ENCODE measurements at regions not wholly inside any gene's neighbourhood (a gene's known extent, or its start where the extent isn't known, plus 50 kb on each side); places are given as distances from the start of the nearest gene placed in this dataset.
"Not testable (repeated sequence)": the region's sequence is repeated elsewhere in the genome, so short reads cannot be mapped to it uniquely, and the experiment has no call there.

GRCh38 chr5:15338546-15338945 is 161.4 kb upstream of the FBXL7 start:
- DNase-seq (ENCODE audit: low read depth in 2 of 2), result no peak

GRCh38 chr5:15334551-15335266 is 165.3 kb upstream of the FBXL7 start:
- DNase-seq (ENCODE audit: low read depth in 2 of 2), result no peak

- no peak for DNase-seq (ENCODE audit: low read depth in 2 of 2)
Measured at GRCh38 chr5:15333091-15333490, 166.9 kb upstream of the FBXL7 start.

- no peak for DNase-seq (ENCODE audit: low read depth in 2 of 2)
Measured at GRCh38 chr5:15326932-15327331, 173.0 kb upstream of the FBXL7 start.

GRCh38 chr5:15326471-15326870 is 173.5 kb upstream of the FBXL7 start:
- DNase-seq (ENCODE audit: low read depth in 2 of 2), result no peak

- no peak for DNase-seq (ENCODE audit: low read depth in 2 of 2)
Measured at GRCh38 chr5:15322421-15322820, 177.6 kb upstream of the FBXL7 start.

GRCh38 chr5:15321776-15322175 is 178.2 kb upstream of the FBXL7 start:
- DNase-seq (ENCODE audit: low read depth in 2 of 2), result no peak

GRCh38 chr5:15320871-15321270 is 179.1 kb upstream of the FBXL7 start:
- no peak for DNase-seq (ENCODE audit: low read depth in 2 of 2)

GRCh38 chr5:15304914-15305834 is 194.8 kb upstream of the FBXL7 start:
- DNase-seq (ENCODE audit: low read depth in 2 of 2), result no peak

GRCh38 chr5:15304066-15304731 is 195.8 kb upstream of the FBXL7 start:
- DNase-seq (ENCODE audit: low read depth in 2 of 2), result no peak

- DNase-seq (ENCODE audit: low read depth in 2 of 2), result no peak
Measured at GRCh38 chr5:15300141-15300540, 199.8 kb upstream of the FBXL7 start.

- no peak for DNase-seq (ENCODE audit: low read depth in 2 of 2)
Measured at GRCh38 chr5:15290953-15291352, 209.0 kb upstream of the FBXL7 start.

GRCh38 chr5:15286650-15287049 is 213.3 kb upstream of the FBXL7 start:
- DNase-seq (ENCODE audit: low read depth in 2 of 2), result no peak

- DNase-seq (ENCODE audit: low read depth in 2 of 2), result no peak
Measured at GRCh38 chr5:15285901-15286583, 213.9 kb upstream of the FBXL7 start.

- DNase-seq (ENCODE audit: low read depth in 2 of 2), result no peak
Measured at GRCh38 chr5:15284706-15285105, 215.3 kb upstream of the FBXL7 start.

- DNase-seq (ENCODE audit: low read depth in 2 of 2), result no peak
Measured at GRCh38 chr5:15283076-15283475, 216.9 kb upstream of the FBXL7 start.

- DNase-seq (ENCODE audit: low read depth in 2 of 2), result no peak
Measured at GRCh38 chr5:15282611-15283010, 217.4 kb upstream of the FBXL7 start.

GRCh38 chr5:15271596-15271995 is 228.4 kb upstream of the FBXL7 start:
- not testable (repeated sequence) for DNase-seq (ENCODE audit: low read depth in 2 of 2)

- DNase-seq (ENCODE audit: low read depth in 2 of 2), result no peak
Measured at GRCh38 chr5:15267966-15268365, 232.0 kb upstream of the FBXL7 start.

GRCh38 chr5:15266841-15267240 is 233.1 kb upstream of the FBXL7 start:
- no peak for DNase-seq (ENCODE audit: low read depth in 2 of 2)

- DNase-seq (ENCODE audit: low read depth in 2 of 2), result no peak
Measured at GRCh38 chr5:15266229-15266628, 233.8 kb upstream of the FBXL7 start.

GRCh38 chr5:15263942-15264341 is 236.0 kb upstream of the FBXL7 start:
- DNase-seq (ENCODE audit: low read depth in 2 of 2), result no peak
